H9 (cell line): ENCODE measurements at regions not wholly inside any gene's neighbourhood (a gene's known extent, or its start where the extent isn't known, plus 50 kb on each side); places are given as distances from the start of the nearest gene placed in this dataset.

Experiments used
- DNase-seq: peaks from one replicate; pipeline ENCODE4 v3.0.0-alpha.2; 2017
- H2AFZ ChIP-seq: one replicate; pipeline ENCODE4 v1.6.1; 2013; ENCODE audit warnings: mild to moderate bottlenecking, low read length, control low read depth, moderate library complexity
- H2AK5ac ChIP-seq: 2 replicates; pipeline ENCODE4 v1.6.1; 2013; ENCODE audit warnings: low read length, control low read depth, mixed read lengths; ENCODE audit not compliant: insufficient read length
- H2BK120ac ChIP-seq: one replicate; pipeline ENCODE4 v1.6.1; 2013; ENCODE audit warnings: low read depth, mild to moderate bottlenecking, low read length, control low read depth, inconsistent platforms; ENCODE audit not compliant: poor library complexity, severe bottlenecking
- H2BK12ac ChIP-seq: 2 replicates; pipeline ENCODE4 v1.6.1; 2013; ENCODE audit warnings: low read length, control low read depth, mixed read lengths, low read depth; ENCODE audit not compliant: insufficient read length
- H2BK15ac ChIP-seq: 2 replicates; pipeline ENCODE4 v1.6.1; 2013; ENCODE audit warnings: low read depth, low read length, control low read depth
- H2BK20ac ChIP-seq: one replicate; pipeline ENCODE4 v1.6.1; 2013; ENCODE audit warnings: low read depth, mild to moderate bottlenecking, low read length, control low read depth, inconsistent platforms; ENCODE audit not compliant: poor library complexity, severe bottlenecking
- H2BK5ac ChIP-seq: 2 replicates; pipeline ENCODE4 v1.6.1; 2013; ENCODE audit warnings: low read length, control low read depth, mixed read lengths; ENCODE audit not compliant: insufficient read length
- H3K14ac ChIP-seq: 2 replicates; pipeline ENCODE4 v1.6.1; 2013; ENCODE audit warnings: low read length, control low read depth; ENCODE audit not compliant: insufficient read depth
- H3K18ac ChIP-seq: 2 replicates; pipeline ENCODE4 v1.6.1; 2013; ENCODE audit warnings: low read depth, mild to moderate bottlenecking, mixed read lengths, low read length, control low read depth; ENCODE audit not compliant: insufficient read length
- H3K23ac ChIP-seq: 2 replicates; pipeline ENCODE4 v1.6.1; 2013; ENCODE audit warnings: low read length, control low read depth, mixed read lengths, low read depth; ENCODE audit not compliant: insufficient read length
- H3K23me2 ChIP-seq: 2 replicates; pipeline ENCODE4 v1.6.1; 2013; ENCODE audit warnings: low read depth, mild to moderate bottlenecking, mixed read lengths, low read length, control low read depth; ENCODE audit not compliant: insufficient read length, poor library complexity, severe bottlenecking
- H3K27ac ChIP-seq: 2 replicates; pipeline ENCODE4 v1.5.1; 2013; ENCODE audit warnings: low read length, control low read depth, mixed read lengths, low read depth; ENCODE audit not compliant: insufficient read length
- H3K27me3 ChIP-seq: 2 replicates; pipeline ENCODE4 v1.6.1; 2013; ENCODE audit warnings: low read length, control low read depth, inconsistent platforms; ENCODE audit not compliant: insufficient read depth
- H3K4ac ChIP-seq: 2 replicates; pipeline ENCODE4 v1.6.1; 2013; ENCODE audit warnings: low read depth, mild to moderate bottlenecking, control low read depth, inconsistent platforms, low read length, moderate library complexity
- H3K4me1 ChIP-seq: 2 replicates; pipeline ENCODE4 v1.6.1; 2013; ENCODE audit warnings: low read length, control low read depth, inconsistent platforms; ENCODE audit not compliant: insufficient read depth
- H3K4me2 ChIP-seq: 2 replicates; pipeline ENCODE4 v1.6.1; 2013; ENCODE audit warnings: low read length, control low read depth, mixed read lengths; ENCODE audit not compliant: insufficient read length, insufficient read depth
- H3K56ac ChIP-seq: 2 replicates; pipeline ENCODE4 v1.6.1; 2013; ENCODE audit warnings: low read depth, mild to moderate bottlenecking, mixed read lengths, low read length, control low read depth; ENCODE audit not compliant: insufficient read length
- H3K79me1 ChIP-seq: 2 replicates; pipeline ENCODE4 v1.6.1; 2013; ENCODE audit warnings: low read depth, mild to moderate bottlenecking, moderate library complexity, low read length, control low read depth, inconsistent platforms; ENCODE audit not compliant: insufficient read depth, poor library complexity, severe bottlenecking
- H3K79me2 ChIP-seq: 2 replicates; pipeline ENCODE4 v1.6.1; 2013; ENCODE audit warnings: low read length, control low read depth, inconsistent platforms; ENCODE audit not compliant: insufficient read depth
- H3K9ac ChIP-seq: 2 replicates; pipeline ENCODE4 v1.6.1; 2013; ENCODE audit warnings: low read length, control low read depth, mixed read lengths; ENCODE audit not compliant: insufficient read length; ENCODE audit errors: extremely low read depth
- H3K9me3 ChIP-seq: one replicate; pipeline ENCODE4 v1.6.1; 2013; ENCODE audit warnings: low read depth, low read length, inconsistent platforms; ENCODE audit not compliant: control insufficient read depth
- H3T11ph ChIP-seq: one replicate; pipeline ENCODE4 v1.6.1; 2013; ENCODE audit warnings: mild to moderate bottlenecking, low read length, control low read depth, inconsistent platforms
- H4K20me1 ChIP-seq: one replicate; pipeline ENCODE4 v1.6.1; 2013; ENCODE audit not compliant: control insufficient read depth, insufficient read length, insufficient read depth
- H4K5ac ChIP-seq: 2 replicates; pipeline ENCODE4 v1.6.1; 2013; ENCODE audit warnings: low read depth, mild to moderate bottlenecking, mixed read lengths, low read length, control low read depth; ENCODE audit not compliant: insufficient read length
- H4K8ac ChIP-seq: replicated peaks from 2 replicates; pipeline ENCODE4 v1.6.1; 2013; ENCODE audit warnings: low read length, control low read depth, mixed read lengths, low read depth; ENCODE audit not compliant: insufficient read length
- H4K91ac ChIP-seq: 2 replicates; pipeline ENCODE4 v1.6.1; 2013; ENCODE audit warnings: low read depth, mild to moderate bottlenecking, moderate library complexity, mixed read lengths, low read length, control low read depth; ENCODE audit not compliant: insufficient read length
- H3K27ac Mint-ChIP-seq, 3 experiments: 2 replicates in 2 of 3; 3 replicates in 1 of 3; pipeline ENCODE4 v1.8.0; 2020 to 2021; ENCODE audit warnings: mixed read lengths in 3 of 3, mild to moderate bottlenecking in 1 of 3, moderate library complexity in 1 of 3
- H3K27me3 Mint-ChIP-seq: 2 replicates; pipeline ENCODE4 v1.8.0; 2021; ENCODE audit warnings: low read depth, mild to moderate bottlenecking, moderate library complexity, mixed read lengths
- H3K36me3 Mint-ChIP-seq, 3 experiments: 2 replicates in 2 of 3; 3 replicates in 1 of 3; pipeline ENCODE4 v1.8.0; 2020 to 2021; ENCODE audit warnings: low read depth in 3 of 3, mixed read lengths in 3 of 3; ENCODE audit not compliant: insufficient read depth in 1 of 3
- H3K4me1 Mint-ChIP-seq, 2 experiments: 2 replicates each; pipeline ENCODE4 v1.8.0; 2020; ENCODE audit warnings: mixed read lengths in 2 of 2
- H3K4me3 Mint-ChIP-seq, 2 experiments: 2 replicates in 1 of 2; 3 replicates in 1 of 2; pipeline ENCODE4 v1.8.0; 2020 to 2021; ENCODE audit warnings: mild to moderate bottlenecking in 2 of 2, mixed read lengths in 2 of 2, moderate library complexity in 1 of 2
- H3K9me3 Mint-ChIP-seq, 2 experiments: 2 replicates in 1 of 2; 3 replicates in 1 of 2; pipeline ENCODE4 v1.8.0; 2020; ENCODE audit warnings: mild to moderate bottlenecking in 2 of 2, mixed read lengths in 2 of 2, moderate library complexity in 1 of 2
- CTCF ChIP-seq: fragments of 200-600 bp; sonication (generic); conservative IDR thresholded peaks from 3 replicates; pipeline ENCODE4 v1.8.0; 2021; ENCODE audit warnings: antibody characterized with exemption, mild to moderate bottlenecking
- WGBS: extraction: QIAGEN DNeasy Blood & Tissue Kit; methylation state at CpG from one replicate; pipeline ENCODE4 v1.1.7; 2013; ENCODE audit warnings: missing lambda C conversion rate, low lambda C conversion rate, mixed read lengths; ENCODE audit not compliant: insufficient read length; ENCODE audit errors: extremely low coverage; 5-methylcytosine and 5-hydroxymethylcytosine counted together

- Mint-ChIP-seq H3K4me3 (no peak overlapping the region), H3K27me3 (peaks cover 31% of the 10 kb centered on the region), H3K27ac (no peak overlapping the region), H3K9me3 (no peaks in the 10 kb centered on the region; a peak in 1 of 5 replicates), H3K4me1 (peaks cover 11 to 12% of the 10 kb centered on the region in 2 experiments), H3K36me3 (no peaks in the 10 kb centered on the region)
- Histone ChIP-seq H2AFZ (no peak overlapping the region), H2AK5ac (no peak overlapping the region), H2BK15ac (no peak overlapping the region), H4K20me1 (no peaks in the 10 kb centered on the region), H2BK5ac (no peak overlapping the region), H2BK20ac (no peak overlapping the region), H3K9me3 (no peaks in the 10 kb centered on the region), H3T11ph (no peak overlapping the region), H3K9ac (no peak overlapping the region), H3K27ac (no peak overlapping the region), H3K79me1 (no peaks in the 10 kb centered on the region), H3K4me2 (no peak overlapping the region), H3K14ac (no peak overlapping the region), H3K23ac (no peak overlapping the region), H4K8ac (no peak overlapping the region), H3K18ac (no peak overlapping the region), H3K4me1 (peaks cover 6% of the 10 kb centered on the region), H2BK120ac (no peak overlapping the region), H4K91ac (no peak overlapping the region), H3K27me3 (no peaks in the 10 kb centered on the region), H4K5ac (no peak overlapping the region), H3K23me2 (no peaks in the 10 kb centered on the region), H2BK12ac (no peak overlapping the region), H3K56ac (no peak overlapping the region), H3K4ac (no peak overlapping the region), H3K79me2 (no peaks in the 10 kb centered on the region)
- WGBS: no CpG with 5 or more reads among the region's 6 CpGs
- TF ChIP-seq CTCF: peak; percentile 24; the same call in 2 of the 3 replicates
- DNase-seq: peak; percentile 54
These were observed 271.7 kb downstream of the TCF7L2 start for GRCh38 chr10:113221756-113222168.
